SU-DHL-6 (cell line): ENCODE measurements at regions not wholly inside any gene's neighbourhood (a gene's known extent, or its start where the extent isn't known, plus 50 kb on each side); places are given as distances from the start of the nearest gene placed in this dataset.

Source experiments
- H2AFZ ChIP-seq: fragments of 200-600 bp; sonication (generic); 2 replicates; pipeline ENCODE4 v1.6.1; 2014; ENCODE audit warnings: low read depth, mild to moderate bottlenecking, moderate library complexity, mixed read lengths, antibody characterized with exemption, low read length; ENCODE audit not compliant: severe bottlenecking
- H3F3A ChIP-seq: fragments of 200-600 bp; shearing (Covaris generic); 2 replicates; pipeline ENCODE4 v1.6.0; 2016; ENCODE audit warnings: antibody characterized with exemption, mild to moderate bottlenecking; ENCODE audit not compliant: insufficient read depth
- H3K27ac ChIP-seq: fragments of 200-600 bp; sonication (generic); 2 replicates; pipeline ENCODE4 v1.5.1; 2016; ENCODE audit warnings: low read depth, mild to moderate bottlenecking, low read length, moderate library complexity, mixed read lengths
- H3K27me3 ChIP-seq: fragments of 200-600 bp; sonication (generic), shearing (Covaris generic); 2 replicates; pipeline ENCODE4 v1.6.0; 2014; ENCODE audit warnings: mild to moderate bottlenecking, low read length
- H3K36me3 ChIP-seq: fragments of 200-600 bp; sonication (generic); 2 replicates; pipeline ENCODE4 v1.6.1; 2014; ENCODE audit warnings: mild to moderate bottlenecking, low read length, mixed read lengths
- H3K4me2 ChIP-seq: fragments of 300-600, 200-600 bp; shearing (Covaris generic), sonication (generic); 2 replicates; pipeline ENCODE4 v1.6.0; 2014; ENCODE audit warnings: low read length, low read depth, mild to moderate bottlenecking; ENCODE audit not compliant: poor library complexity, severe bottlenecking
- H3K4me3 ChIP-seq: fragments of 200-600 bp; sonication (generic); 2 replicates; pipeline ENCODE4 v1.5.1; 2014; ENCODE audit warnings: antibody characterized with exemption, low read length, mild to moderate bottlenecking, mixed read lengths; ENCODE audit not compliant: insufficient read depth, poor library complexity, severe bottlenecking
- H3K79me2 ChIP-seq: fragments of 200-600 bp; sonication (generic); 2 replicates; pipeline ENCODE4 v1.6.1; 2014; ENCODE audit warnings: mild to moderate bottlenecking, low read length, moderate library complexity; ENCODE audit not compliant: insufficient read depth
- H3K9ac ChIP-seq: fragments of 200-600 bp; sonication (generic); 2 replicates; pipeline ENCODE4 v1.7.0; 2014; ENCODE audit warnings: mild to moderate bottlenecking, low read length
- H3K9me2 ChIP-seq: fragments of 200-600 bp; sonication (generic); replicated peaks from 2 replicates; pipeline ENCODE4 v1.6.1; 2014; ENCODE audit warnings: low read length; ENCODE audit not compliant: insufficient read depth
- H3K9me3 ChIP-seq: fragments of 200-600 bp; sonication (generic); 2 replicates; pipeline ENCODE4 v1.6.1; 2014; ENCODE audit warnings: low read length, mixed read lengths; ENCODE audit not compliant: insufficient read depth
- H4K20me1 ChIP-seq: fragments of 200-600 bp; sonication (generic); 2 replicates; pipeline ENCODE4 v1.6.1; 2014; ENCODE audit warnings: low read depth, mild to moderate bottlenecking, antibody characterized with exemption, low read length, moderate library complexity, mixed read lengths
- EZH2phosphoT487 ChIP-seq: fragments of 200-600 bp; sonication (generic), shearing (Covaris generic); conservative IDR thresholded peaks from 2 replicates; pipeline ENCODE4 v1.6.1; 2018; ENCODE audit warnings: mild to moderate bottlenecking, antibody characterized with exemption, low read length, moderate library complexity, mixed read lengths
- TF ChIP-seq, protein P1 (sequence below): fragments of 200-600 bp; sonication (generic); IDR thresholded peaks from one replicate; pipeline ENCODE4 v1.5.1; 2017; ENCODE audit warnings: antibody characterized with exemption, mild to moderate bottlenecking, low read length, moderate library complexity; ENCODE audit not compliant: insufficient read depth, poor library complexity, severe bottlenecking

DNA sequence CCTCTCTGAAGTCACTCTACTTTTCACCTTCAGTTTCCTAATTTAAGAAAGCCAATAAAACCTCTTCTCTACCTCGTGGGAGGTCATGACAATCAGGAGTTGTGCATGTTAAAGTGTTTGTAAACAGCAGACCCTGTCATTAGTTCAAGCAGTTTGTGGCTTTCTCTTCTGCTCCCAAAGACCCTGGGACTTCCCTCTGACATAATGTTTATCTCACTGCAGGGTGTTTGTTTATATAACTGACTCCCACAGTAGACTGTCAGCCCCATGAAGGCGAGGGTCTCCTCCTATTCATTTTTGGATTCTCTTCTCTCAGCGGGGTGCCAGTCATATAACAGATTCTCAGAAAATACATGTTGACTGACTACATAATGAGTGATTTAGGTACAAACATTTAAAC lies 360.0 kb upstream of the ZNF462 start:
- no peak overlapping the region for H3K27ac ChIP-seq
- no peak overlapping the region for H2AFZ ChIP-seq
- H3K4me3 ChIP-seq = no peak overlapping the region
- H3F3A ChIP-seq = no peaks in the 10 kb centered on the region
- H3K79me2 ChIP-seq = no peaks in the 10 kb centered on the region
- no peaks in the 10 kb centered on the region for H3K9me2 ChIP-seq
- no peaks in the 10 kb centered on the region for H4K20me1 ChIP-seq
- no peak overlapping the region for H3K9ac ChIP-seq
- no peaks in the 10 kb centered on the region for H3K9me3 ChIP-seq
- TF ChIP-seq, protein P1, sequence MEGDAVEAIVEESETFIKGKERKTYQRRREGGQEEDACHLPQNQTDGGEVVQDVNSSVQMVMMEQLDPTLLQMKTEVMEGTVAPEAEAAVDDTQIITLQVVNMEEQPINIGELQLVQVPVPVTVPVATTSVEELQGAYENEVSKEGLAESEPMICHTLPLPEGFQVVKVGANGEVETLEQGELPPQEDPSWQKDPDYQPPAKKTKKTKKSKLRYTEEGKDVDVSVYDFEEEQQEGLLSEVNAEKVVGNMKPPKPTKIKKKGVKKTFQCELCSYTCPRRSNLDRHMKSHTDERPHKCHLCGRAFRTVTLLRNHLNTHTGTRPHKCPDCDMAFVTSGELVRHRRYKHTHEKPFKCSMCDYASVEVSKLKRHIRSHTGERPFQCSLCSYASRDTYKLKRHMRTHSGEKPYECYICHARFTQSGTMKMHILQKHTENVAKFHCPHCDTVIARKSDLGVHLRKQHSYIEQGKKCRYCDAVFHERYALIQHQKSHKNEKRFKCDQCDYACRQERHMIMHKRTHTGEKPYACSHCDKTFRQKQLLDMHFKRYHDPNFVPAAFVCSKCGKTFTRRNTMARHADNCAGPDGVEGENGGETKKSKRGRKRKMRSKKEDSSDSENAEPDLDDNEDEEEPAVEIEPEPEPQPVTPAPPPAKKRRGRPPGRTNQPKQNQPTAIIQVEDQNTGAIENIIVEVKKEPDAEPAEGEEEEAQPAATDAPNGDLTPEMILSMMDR = no peak
- no peak for TF ChIP-seq EZH2phosphoT487
- no peak overlapping the region for H3K4me2 ChIP-seq
- H3K27me3 ChIP-seq = no peaks in the 10 kb centered on the region
- no peaks in the 10 kb centered on the region for H3K36me3 ChIP-seq

DNA sequence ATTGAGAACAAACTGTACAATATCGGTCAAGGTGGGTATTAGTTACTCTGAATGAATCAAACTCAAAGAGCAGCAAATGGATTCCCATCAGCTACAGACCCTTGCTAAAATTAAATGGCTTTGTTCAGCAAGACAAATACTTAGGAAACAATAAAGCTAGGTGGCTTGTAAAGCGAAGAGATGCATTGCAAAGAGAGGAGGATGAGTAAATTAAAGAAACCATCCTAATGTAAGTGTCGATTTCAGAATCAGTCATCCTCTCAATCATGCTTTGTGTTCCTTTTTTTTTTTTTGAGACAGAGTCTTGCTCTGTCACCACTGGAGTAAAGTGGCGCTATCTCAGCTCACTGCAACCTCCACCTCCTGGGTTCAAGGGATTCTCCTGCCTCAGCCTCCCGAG lies 359.2 kb upstream of the ZNF462 start:
- no peaks in the 10 kb centered on the region for H3K9me2 ChIP-seq
- no peak overlapping the region for H3K4me2 ChIP-seq
- no peak for TF ChIP-seq EZH2phosphoT487
- TF ChIP-seq, protein P1 = no peak
- H3K27me3 ChIP-seq = no peaks in the 10 kb centered on the region
- no peaks in the 10 kb centered on the region for H3F3A ChIP-seq
- H4K20me1 ChIP-seq = no peaks in the 10 kb centered on the region
- no peaks in the 10 kb centered on the region for H3K36me3 ChIP-seq
- H3K27ac ChIP-seq = no peak overlapping the region
- H3K9me3 ChIP-seq = no peaks in the 10 kb centered on the region
- no peak overlapping the region for H3K9ac ChIP-seq
- H3K4me3 ChIP-seq = no peak overlapping the region
- no peak overlapping the region for H2AFZ ChIP-seq
- H3K79me2 ChIP-seq = no peaks in the 10 kb centered on the region

DNA sequence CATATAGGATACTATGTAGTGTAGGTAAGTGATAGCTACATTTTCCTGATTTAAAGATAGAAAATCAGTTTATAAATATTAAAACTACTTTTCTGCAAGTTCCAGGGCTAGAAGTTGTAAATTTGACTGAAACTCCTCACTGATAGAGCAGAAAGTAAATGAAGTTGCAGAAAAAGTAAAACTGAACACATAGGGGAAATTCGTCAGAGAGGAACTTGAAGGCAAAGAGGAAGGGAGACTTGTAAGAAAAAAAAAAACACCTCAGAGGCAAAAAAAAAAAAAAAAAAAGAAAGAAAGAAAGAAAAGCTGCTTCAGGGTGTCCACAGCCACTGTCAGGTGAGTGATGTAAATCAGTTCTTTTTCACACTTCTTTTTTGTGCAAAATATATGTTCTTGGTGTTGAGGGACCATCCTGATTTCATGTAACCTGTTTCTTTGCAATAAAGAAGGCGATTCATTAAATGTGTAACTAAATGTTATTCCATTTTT lies 336.2 kb upstream of the ZNF462 start:
- no peaks in the 10 kb centered on the region for H3K9me2 ChIP-seq
- H3K9me3 ChIP-seq = no peaks in the 10 kb centered on the region
- no peak overlapping the region for H3K27ac ChIP-seq
- H3K4me2 ChIP-seq = no peak overlapping the region
- H3K9ac ChIP-seq = no peak overlapping the region
- no peaks in the 10 kb centered on the region for H3K27me3 ChIP-seq
- H3F3A ChIP-seq = no peaks in the 10 kb centered on the region
- no peaks in the 10 kb centered on the region for H4K20me1 ChIP-seq
- no peaks in the 10 kb centered on the region for H3K79me2 ChIP-seq
- no peak overlapping the region for H3K4me3 ChIP-seq
- H2AFZ ChIP-seq = no peak overlapping the region
- TF ChIP-seq, protein P1 = no peak
- no peak for TF ChIP-seq EZH2phosphoT487
- no peaks in the 10 kb centered on the region for H3K36me3 ChIP-seq
